GM23338 (cell line): ENCODE measurements at regions not wholly inside any gene's neighbourhood (a gene's known extent, or its start where the extent isn't known, plus 50 kb on each side); places are given as distances from the start of the nearest gene placed in this dataset.

Source experiments
- ATAC-seq: fragments of 200-7000 bp; cut with Tn5 transposase; 3 replicates; pipeline ENCODE4 v1.9.1; 2020
- DNase-seq: peaks from one replicate; pipeline ENCODE4 v3.0.0-alpha.2; 2015; ENCODE audit warnings: low spot score
- H2AFZ ChIP-seq: fragments of 200-600 bp; sonication (generic); 2 replicates; pipeline ENCODE4 v1.8.0; 2016; ENCODE audit warnings: antibody characterized with exemption, mild to moderate bottlenecking, moderate library complexity
- H3F3A ChIP-seq: fragments of 200-600 bp; sonication (generic); replicated peaks from 2 replicates; pipeline ENCODE4 v1.8.0; 2017; ENCODE audit warnings: antibody characterized with exemption, mixed run types, low read depth
- H3K27ac ChIP-seq: fragments of 200-600 bp; sonication (generic); 2 replicates; pipeline ENCODE4 v1.6.1; 2016; ENCODE audit warnings: low read depth
- H3K27me3 ChIP-seq: fragments of 200-600 bp; sonication (generic); 2 replicates; pipeline ENCODE4 v1.8.0; 2016; ENCODE audit warnings: mild to moderate bottlenecking, mixed run types, moderate library complexity; ENCODE audit not compliant: insufficient read depth
- H3K36me3 ChIP-seq: fragments of 200-600 bp; sonication (generic); 2 replicates; pipeline ENCODE4 v1.8.0; 2016; ENCODE audit warnings: mild to moderate bottlenecking; ENCODE audit not compliant: insufficient read depth
- H3K4me1 ChIP-seq: fragments of 200-600 bp; sonication (generic); 2 replicates; pipeline ENCODE4 v1.8.0; 2016; ENCODE audit warnings: mild to moderate bottlenecking, moderate library complexity; ENCODE audit not compliant: insufficient read depth
- H3K4me2 ChIP-seq: fragments of 200-600 bp; sonication (generic); 2 replicates; pipeline ENCODE4 v1.7.1; 2017; ENCODE audit warnings: mixed run types
- H3K4me3 ChIP-seq: fragments of 200-600 bp; sonication (generic); 2 replicates; pipeline ENCODE4 v1.6.1; 2016; ENCODE audit warnings: mixed run types
- H3K79me2 ChIP-seq: fragments of 200-600 bp; sonication (generic); replicated peaks from 2 replicates; pipeline ENCODE4 v1.8.0; 2017; ENCODE audit warnings: mild to moderate bottlenecking; ENCODE audit not compliant: insufficient read depth
- H3K9me2 ChIP-seq: fragments of 200-600 bp; sonication (generic); 2 replicates; pipeline ENCODE4 v1.8.0; 2017; ENCODE audit not compliant: insufficient read depth
- H4K20me1 ChIP-seq: fragments of 200-600 bp; sonication (generic); replicated peaks from 2 replicates; pipeline ENCODE4 v1.8.0; 2017; ENCODE audit warnings: mild to moderate bottlenecking; ENCODE audit not compliant: insufficient read depth
- H3K27ac Mint-ChIP-seq: 2 replicates; pipeline ENCODE4 v1.8.0; 2020; ENCODE audit warnings: inconsistent platforms, mild to moderate bottlenecking, moderate library complexity, mixed read lengths
- H3K27me3 Mint-ChIP-seq: 3 replicates; pipeline ENCODE4 v1.8.0; 2022; ENCODE audit warnings: low read depth, mild to moderate bottlenecking, moderate library complexity, mixed read lengths, inconsistent platforms; ENCODE audit not compliant: insufficient read depth, poor library complexity
- H3K36me3 Mint-ChIP-seq: 3 replicates; pipeline ENCODE4 v1.8.0; 2021; ENCODE audit warnings: low read depth, mild to moderate bottlenecking, inconsistent platforms, moderate library complexity, mixed read lengths
- H3K4me1 Mint-ChIP-seq: 3 replicates; pipeline ENCODE4 v1.8.0; 2020; ENCODE audit warnings: mild to moderate bottlenecking, inconsistent platforms, mixed read lengths
- H3K4me3 Mint-ChIP-seq: 3 replicates; pipeline ENCODE4 v1.8.0; 2021; ENCODE audit warnings: moderate library complexity, mild to moderate bottlenecking, inconsistent platforms, mixed read lengths
- H3K9me3 Mint-ChIP-seq: 3 replicates; pipeline ENCODE4 v1.8.0; 2020; ENCODE audit warnings: moderate library complexity, mild to moderate bottlenecking, inconsistent platforms, mixed read lengths
- CREB1 ChIP-seq: fragments of 250-450 bp; sonication (Bioruptor Pico); IDR thresholded peaks from 2 replicates; pipeline ENCODE4 v1.5.0; 2020; ENCODE audit warnings: low read depth, mild to moderate bottlenecking, moderate library complexity
- ETS1 ChIP-seq: IDR thresholded peaks from 2 replicates; pipeline ENCODE4 v1.6.1; 2016; ENCODE audit warnings: antibody characterized with exemption
- EZH2 ChIP-seq: fragments of 200-600 bp; sonication (generic); IDR thresholded peaks from one replicate; pipeline ENCODE4 v1.8.0; 2017; ENCODE audit warnings: antibody characterized with exemption, mild to moderate bottlenecking, low read depth; ENCODE audit not compliant: unreplicated experiment
- EZH2phosphoT487 ChIP-seq: fragments of 200-600 bp; sonication (generic); IDR thresholded peaks from one replicate; pipeline ENCODE4 v1.8.1; 2018; ENCODE audit warnings: antibody characterized with exemption; ENCODE audit not compliant: unreplicated experiment
- JUNB ChIP-seq: IDR thresholded peaks from one replicate; pipeline ENCODE4 v1.6.1; 2016; ENCODE audit warnings: antibody characterized with exemption; ENCODE audit not compliant: unreplicated experiment
- NANOG ChIP-seq: IDR thresholded peaks from 2 replicates; pipeline ENCODE4 v1.6.1; 2016; ENCODE audit warnings: antibody characterized with exemption, borderline replicate concordance
- POLR2AphosphoS5 ChIP-seq: IDR thresholded peaks from 2 replicates; pipeline ENCODE4 v1.6.1; 2016; ENCODE audit warnings: antibody characterized with exemption, low read depth
- STAT1 ChIP-seq: IDR thresholded peaks from one replicate; pipeline ENCODE4 v1.6.1; 2016; ENCODE audit warnings: antibody characterized with exemption; ENCODE audit not compliant: unreplicated experiment
- ZNF114 ChIP-seq: fragments of 250-450 bp; sonication (Bioruptor Pico); IDR thresholded peaks from 2 replicates; pipeline ENCODE4 v1.5.0; 2020; ENCODE audit warnings: mild to moderate bottlenecking, moderate library complexity
- TF ChIP-seq, protein P1 (sequence below): IDR thresholded peaks from one replicate; pipeline ENCODE4 v1.6.1; 2018; ENCODE audit warnings: antibody characterized with exemption; ENCODE audit not compliant: unreplicated experiment
- TF ChIP-seq, protein P2 (sequence below): fragments of 250-450 bp; sonication (Bioruptor Pico); IDR thresholded peaks from 2 replicates; pipeline ENCODE4 v1.5.0; 2020; ENCODE audit warnings: mild to moderate bottlenecking, moderate library complexity

GRCh38 chr3:89841041-89841440 is 733.6 kb downstream of the EPHA3 start (continued):
- TF ChIP-seq, protein P1, sequence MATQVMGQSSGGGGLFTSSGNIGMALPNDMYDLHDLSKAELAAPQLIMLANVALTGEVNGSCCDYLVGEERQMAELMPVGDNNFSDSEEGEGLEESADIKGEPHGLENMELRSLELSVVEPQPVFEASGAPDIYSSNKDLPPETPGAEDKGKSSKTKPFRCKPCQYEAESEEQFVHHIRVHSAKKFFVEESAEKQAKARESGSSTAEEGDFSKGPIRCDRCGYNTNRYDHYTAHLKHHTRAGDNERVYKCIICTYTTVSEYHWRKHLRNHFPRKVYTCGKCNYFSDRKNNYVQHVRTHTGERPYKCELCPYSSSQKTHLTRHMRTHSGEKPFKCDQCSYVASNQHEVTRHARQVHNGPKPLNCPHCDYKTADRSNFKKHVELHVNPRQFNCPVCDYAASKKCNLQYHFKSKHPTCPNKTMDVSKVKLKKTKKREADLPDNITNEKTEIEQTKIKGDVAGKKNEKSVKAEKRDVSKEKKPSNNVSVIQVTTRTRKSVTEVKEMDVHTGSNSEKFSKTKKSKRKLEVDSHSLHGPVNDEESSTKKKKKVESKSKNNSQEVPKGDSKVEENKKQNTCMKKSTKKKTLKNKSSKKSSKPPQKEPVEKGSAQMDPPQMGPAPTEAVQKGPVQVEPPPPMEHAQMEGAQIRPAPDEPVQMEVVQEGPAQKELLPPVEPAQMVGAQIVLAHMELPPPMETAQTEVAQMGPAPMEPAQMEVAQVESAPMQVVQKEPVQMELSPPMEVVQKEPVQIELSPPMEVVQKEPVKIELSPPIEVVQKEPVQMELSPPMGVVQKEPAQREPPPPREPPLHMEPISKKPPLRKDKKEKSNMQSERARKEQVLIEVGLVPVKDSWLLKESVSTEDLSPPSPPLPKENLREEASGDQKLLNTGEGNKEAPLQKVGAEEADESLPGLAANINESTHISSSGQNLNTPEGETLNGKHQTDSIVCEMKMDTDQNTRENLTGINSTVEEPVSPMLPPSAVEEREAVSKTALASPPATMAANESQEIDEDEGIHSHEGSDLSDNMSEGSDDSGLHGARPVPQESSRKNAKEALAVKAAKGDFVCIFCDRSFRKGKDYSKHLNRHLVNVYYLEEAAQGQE = no peak
- no peak for TF ChIP-seq STAT1
- TF ChIP-seq NANOG = no peak
- no peak for TF ChIP-seq CREB1 (CRISPR knock-in tag)
- TF ChIP-seq ZNF114 (CRISPR knock-in tag) = no peak

DNA sequence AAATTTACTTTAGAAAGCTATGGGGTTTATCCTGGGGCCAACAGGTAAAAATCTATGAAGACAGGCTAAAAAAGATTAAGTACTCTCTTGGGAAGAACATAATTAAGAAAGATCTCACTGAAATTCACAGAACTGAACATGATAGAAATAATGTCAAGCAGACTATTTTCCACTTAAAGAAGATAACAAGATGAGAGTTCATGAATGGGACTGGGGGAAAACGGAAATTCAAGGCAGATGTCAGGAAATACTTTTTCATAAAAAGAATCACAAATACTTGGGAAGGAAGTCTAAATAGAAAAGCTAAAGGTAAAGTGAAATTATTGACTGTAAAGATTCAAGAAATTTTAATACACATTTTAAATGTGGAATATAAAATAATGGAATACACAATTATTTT is 737.6 kb downstream of the EPHA3 start:
- no peak overlapping the region for H3K27ac Mint-ChIP-seq
- DNase-seq (no peak), ATAC-seq (no peak)
- no peaks in the 10 kb centered on the region for H3K36me3 Mint-ChIP-seq
- H3K4me3 Mint-ChIP-seq = no peak overlapping the region
- no peaks in the 10 kb centered on the region for H3K79me2 ChIP-seq
- no peak overlapping the region for H3K27ac ChIP-seq
- no peaks in the 10 kb centered on the region for H3K27me3 ChIP-seq
- peaks cover 7% of the 10 kb centered on the region; the same call in 2 of the 3 replicates for H3K4me1 Mint-ChIP-seq
- H3K27me3 Mint-ChIP-seq = no peaks in the 10 kb centered on the region
- H3K9me3 Mint-ChIP-seq = no peaks in the 10 kb centered on the region; the same call in 2 of the 3 replicates
- no peaks in the 10 kb centered on the region for H3K9me2 ChIP-seq
- no peaks in the 10 kb centered on the region for H4K20me1 ChIP-seq
- H3K4me2 ChIP-seq = no peak overlapping the region
- no peak overlapping the region for H3K4me3 ChIP-seq
- no peaks in the 10 kb centered on the region for H3K4me1 ChIP-seq
- no peaks in the 10 kb centered on the region for H3F3A ChIP-seq
- no peaks in the 10 kb centered on the region for H3K36me3 ChIP-seq
- no peak overlapping the region for H2AFZ ChIP-seq
- TF ChIP-seq STAT1 (no peak), CREB1 (CRISPR knock-in tag) (no peak), JUNB (no peak), EZH2phosphoT487 (no peak), ZNF114 (CRISPR knock-in tag) (no peak), EZH2 (no peak), POLR2AphosphoS5 (no peak), ETS1 (no peak)
- TF ChIP-seq, protein P1 = no peak
- TF ChIP-seq, protein P2, sequence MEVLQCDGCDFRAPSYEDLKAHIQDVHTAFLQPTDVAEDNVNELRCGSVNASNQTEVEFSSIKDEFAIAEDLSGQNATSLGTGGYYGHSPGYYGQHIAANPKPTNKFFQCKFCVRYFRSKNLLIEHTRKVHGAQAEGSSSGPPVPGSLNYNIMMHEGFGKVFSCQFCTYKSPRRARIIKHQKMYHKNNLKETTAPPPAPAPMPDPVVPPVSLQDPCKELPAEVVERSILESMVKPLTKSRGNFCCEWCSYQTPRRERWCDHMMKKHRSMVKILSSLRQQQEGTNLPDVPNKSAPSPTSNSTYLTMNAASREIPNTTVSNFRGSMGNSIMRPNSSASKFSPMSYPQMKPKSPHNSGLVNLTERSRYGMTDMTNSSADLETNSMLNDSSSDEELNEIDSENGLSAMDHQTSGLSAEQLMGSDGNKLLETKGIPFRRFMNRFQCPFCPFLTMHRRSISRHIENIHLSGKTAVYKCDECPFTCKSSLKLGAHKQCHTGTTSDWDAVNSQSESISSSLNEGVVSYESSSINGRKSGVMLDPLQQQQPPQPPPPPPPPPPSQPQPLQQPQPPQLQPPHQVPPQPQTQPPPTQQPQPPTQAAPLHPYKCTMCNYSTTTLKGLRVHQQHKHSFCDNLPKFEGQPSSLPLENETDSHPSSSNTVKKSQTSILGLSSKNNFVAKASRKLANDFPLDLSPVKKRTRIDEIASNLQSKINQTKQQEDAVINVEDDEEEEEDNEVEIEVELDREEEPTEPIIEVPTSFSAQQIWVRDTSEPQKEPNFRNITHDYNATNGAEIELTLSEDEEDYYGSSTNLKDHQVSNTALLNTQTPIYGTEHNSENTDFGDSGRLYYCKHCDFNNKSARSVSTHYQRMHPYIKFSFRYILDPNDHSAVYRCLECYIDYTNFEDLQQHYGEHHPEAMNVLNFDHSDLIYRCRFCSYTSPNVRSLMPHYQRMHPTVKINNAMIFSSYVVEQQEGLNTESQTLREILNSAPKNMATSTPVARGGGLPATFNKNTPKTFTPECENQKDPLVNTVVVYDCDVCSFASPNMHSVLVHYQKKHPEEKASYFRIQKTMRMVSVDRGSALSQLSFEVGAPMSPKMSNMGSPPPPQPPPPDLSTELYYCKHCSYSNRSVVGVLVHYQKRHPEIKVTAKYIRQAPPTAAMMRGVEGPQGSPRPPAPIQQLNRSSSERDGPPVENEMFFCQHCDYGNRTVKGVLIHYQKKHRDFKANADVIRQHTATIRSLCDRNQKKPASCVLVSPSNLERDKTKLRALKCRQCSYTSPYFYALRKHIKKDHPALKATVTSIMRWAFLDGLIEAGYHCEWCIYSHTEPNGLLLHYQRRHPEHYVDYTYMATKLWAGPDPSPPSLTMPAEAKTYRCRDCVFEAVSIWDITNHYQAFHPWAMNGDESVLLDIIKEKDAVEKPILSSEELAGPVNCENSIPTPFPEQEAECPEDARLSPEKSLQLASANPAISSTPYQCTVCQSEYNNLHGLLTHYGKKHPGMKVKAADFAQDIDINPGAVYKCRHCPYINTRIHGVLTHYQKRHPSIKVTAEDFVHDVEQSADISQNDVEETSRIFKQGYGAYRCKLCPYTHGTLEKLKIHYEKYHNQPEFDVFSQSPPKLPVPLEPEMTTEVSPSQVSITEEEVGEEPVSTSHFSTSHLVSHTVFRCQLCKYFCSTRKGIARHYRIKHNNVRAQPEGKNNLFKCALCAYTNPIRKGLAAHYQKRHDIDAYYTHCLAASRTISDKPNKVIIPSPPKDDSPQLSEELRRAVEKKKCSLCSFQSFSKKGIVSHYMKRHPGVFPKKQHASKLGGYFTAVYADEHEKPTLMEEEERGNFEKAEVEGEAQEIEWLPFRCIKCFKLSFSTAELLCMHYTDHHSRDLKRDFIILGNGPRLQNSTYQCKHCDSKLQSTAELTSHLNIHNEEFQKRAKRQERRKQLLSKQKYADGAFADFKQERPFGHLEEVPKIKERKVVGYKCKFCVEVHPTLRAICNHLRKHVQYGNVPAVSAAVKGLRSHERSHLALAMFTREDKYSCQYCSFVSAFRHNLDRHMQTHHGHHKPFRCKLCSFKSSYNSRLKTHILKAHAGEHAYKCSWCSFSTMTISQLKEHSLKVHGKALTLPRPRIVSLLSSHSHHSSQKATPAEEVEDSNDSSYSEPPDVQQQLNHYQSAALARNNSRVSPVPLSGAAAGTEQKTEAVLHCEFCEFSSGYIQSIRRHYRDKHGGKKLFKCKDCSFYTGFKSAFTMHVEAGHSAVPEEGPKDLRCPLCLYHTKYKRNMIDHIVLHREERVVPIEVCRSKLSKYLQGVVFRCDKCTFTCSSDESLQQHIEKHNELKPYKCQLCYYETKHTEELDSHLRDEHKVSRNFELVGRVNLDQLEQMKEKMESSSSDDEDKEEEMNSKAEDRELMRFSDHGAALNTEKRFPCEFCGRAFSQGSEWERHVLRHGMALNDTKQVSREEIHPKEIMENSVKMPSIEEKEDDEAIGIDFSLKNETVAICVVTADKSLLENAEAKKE (CRISPR knock-in tag) = no peak
